CD4-positive, alpha-beta T cell (primary cell): ENCODE measurements at regions not wholly inside any gene's neighbourhood (a gene's known extent, or its start where the extent isn't known, plus 50 kb on each side); places are given as distances from the start of the nearest gene placed in this dataset.

Experiments
- ATAC-seq: fragments of 200-7000 bp; cut with Tn5 transposase; one replicate; pipeline ENCODE4 v1.10.0; 2022; ENCODE audit warnings: mild to moderate bottlenecking; ENCODE audit not compliant: poor library complexity
- CTCF ChIA-PET: fragments of 350-600 bp; sonication (Branson Sonifier 250); formaldehyde crosslinking; loops from one replicate; lab custom pipeline; 2021; ENCODE audit warnings: antibody characterized with exemption, inconsistent platforms; lab: Charles Lee
- POLR2A ChIA-PET: fragments of 350-600 bp; sonication (Branson Sonifier 250); formaldehyde crosslinking; loops from one replicate; lab custom pipeline; 2021; ENCODE audit warnings: antibody characterized with exemption, inconsistent platforms; lab: Charles Lee
- DNase-seq, 14 experiments: peaks; one replicate each; pipeline ENCODE4 v3.0.0-alpha.2; 2013 to 2020; ENCODE audit warnings: mixed read lengths in 2 of 14
- H3K27ac ChIP-seq, 2 donors: one replicate each; pipeline versions ENCODE4 v1.5.1 to v1.7.0; 2013; ENCODE audit warnings: low read length in 2 of 2, low read depth in 1 of 2, mild to moderate bottlenecking in 1 of 2
- H3K27me3 ChIP-seq, 2 experiments: 1 replicate in 1 of 2; 2 replicates in 1 of 2; pipeline versions ENCODE4 v1.6.1 to v1.7.0; 2013; ENCODE audit warnings: low read length in 2 of 2, control low read depth in 1 of 2, mild to moderate bottlenecking in 1 of 2, moderate library complexity in 1 of 2; ENCODE audit not compliant: insufficient read depth in 2 of 2, control insufficient read depth in 1 of 2
- H3K36me3 ChIP-seq: one replicate; pipeline ENCODE4 v1.6.1; 2013; ENCODE audit warnings: low read length, control low read depth; ENCODE audit not compliant: insufficient read depth
- H3K4me1 ChIP-seq: one replicate; pipeline ENCODE4 v1.6.1; 2013; ENCODE audit warnings: low read length, control low read depth; ENCODE audit not compliant: insufficient read depth
- H3K4me3 ChIP-seq: one replicate; pipeline ENCODE4 v1.5.1; 2013; ENCODE audit warnings: mild to moderate bottlenecking, low read length, moderate library complexity
- H3K9me3 ChIP-seq, 2 experiments: 1 replicate in 1 of 2; 2 replicates in 1 of 2; pipeline versions ENCODE4 v1.6.1 to v1.7.0; 2013; ENCODE audit warnings: low read length in 2 of 2, mild to moderate bottlenecking in 2 of 2, control low read depth in 1 of 2, moderate library complexity in 1 of 2; ENCODE audit not compliant: control insufficient read depth in 1 of 2, insufficient read depth in 1 of 2
- H3K27ac Mint-ChIP-seq: one replicate; pipeline ENCODE4 v1.8.0; 2020; ENCODE audit warnings: mixed read lengths
- H3K27me3 Mint-ChIP-seq: one replicate; pipeline ENCODE4 v1.8.0; 2021; ENCODE audit warnings: mixed read lengths
- H3K36me3 Mint-ChIP-seq: one replicate; pipeline ENCODE4 v1.8.0; 2021; ENCODE audit warnings: low read depth, mixed read lengths
- H3K4me1 Mint-ChIP-seq: one replicate; pipeline ENCODE4 v1.8.0; 2021; ENCODE audit warnings: low read depth, mixed read lengths
- H3K4me3 Mint-ChIP-seq: one replicate; pipeline ENCODE4 v1.8.0; 2020; ENCODE audit warnings: mild to moderate bottlenecking, mixed read lengths
- H3K9me3 Mint-ChIP-seq: one replicate; pipeline ENCODE4 v1.8.0; 2020; ENCODE audit warnings: mixed read lengths
- CTCF ChIP-seq: fragments of 200-600 bp; IDR thresholded peaks from one replicate; pipeline ENCODE4 v1.8.0; 2022; ENCODE audit warnings: antibody characterized with exemption, mild to moderate bottlenecking
- intact Hi-C, 2 experiments: fragments of 100-400 bp; cut with DNase I in 1 of 2; cut with micrococcal nuclease in 1 of 2; formaldehyde crosslinking; loops; one replicate each; pipeline versions ENCODE4 v1.15.1 to v1.9.0; 2023 to 2025; cut with DNase I, micrococcal nuclease

- no peak overlapping the region for H3K27ac ChIP-seq
- no peaks in the 10 kb centered on the region for H3K9me3 Mint-ChIP-seq
- no peaks in the 10 kb centered on the region for H3K27me3 ChIP-seq
- peaks cover 9% of the 10 kb centered on the region for H3K27me3 Mint-ChIP-seq
- no peak overlapping the region for H3K4me3 Mint-ChIP-seq
- CTCF ChIA-PET: no interaction called here
- peaks cover 0 to 3% of the 10 kb centered on the region in 2 experiments for H3K9me3 ChIP-seq
- POLR2A ChIA-PET: interaction anchor here (0.7 kb wide), 1 partner anchor 1759 kb away, joined by 3 read pairs; no protein-coding TSS in a partner anchor
- H3K36me3 Mint-ChIP-seq: no peaks in the 10 kb centered on the region
- no peaks in the 10 kb centered on the region for H3K4me1 Mint-ChIP-seq
- intact Hi-C loops: no loop called here
- no peak overlapping the region for H3K27ac Mint-ChIP-seq
- H3K4me3 ChIP-seq: no peak overlapping the region
- no peak for TF ChIP-seq CTCF
- H3K36me3 ChIP-seq: no peaks in the 10 kb centered on the region
- ATAC-seq: no peak
- DNase-seq: no peak
- no peaks in the 10 kb centered on the region for H3K4me1 ChIP-seq
Measured at GRCh38 chr11:122421702-122422101, 233.8 kb upstream of the UBASH3B start.

GRCh38 chr11:122418032-122418431, 237.5 kb upstream of the UBASH3B start:
- ATAC-seq (no peak), DNase-seq (no peak)
- Histone ChIP-seq H3K27ac (no peak overlapping the region), H3K27me3 (no peaks in the 10 kb centered on the region), H3K36me3 (no peaks in the 10 kb centered on the region), H3K9me3 (peaks cover 11 to 27% of the 10 kb centered on the region in 2 experiments), H3K4me1 (no peaks in the 10 kb centered on the region), H3K4me3 (no peak overlapping the region)
- ChIA-PET POLR2A (no interaction called here), CTCF (interaction anchor here (1.0 kb wide), 1 partner anchor 9 kb away, joined by 3 read pairs; no protein-coding TSS in a partner anchor)
- H3K4me1 Mint-ChIP-seq: no peaks in the 10 kb centered on the region
- no peak overlapping the region for H3K4me3 Mint-ChIP-seq
- no peak for TF ChIP-seq CTCF
- no peak overlapping the region for H3K27ac Mint-ChIP-seq
- intact Hi-C loops: no loop called here
- peaks cover 2% of the 10 kb centered on the region for H3K9me3 Mint-ChIP-seq
- H3K27me3 Mint-ChIP-seq: peaks cover 4% of the 10 kb centered on the region
- no peaks in the 10 kb centered on the region for H3K36me3 Mint-ChIP-seq

- ChIA-PET CTCF (interaction anchor here (0.6 kb wide), 1 partner anchor 11 kb away, joined by 3 read pairs; no protein-coding TSS in a partner anchor), POLR2A (no interaction called here)
- H3K36me3 Mint-ChIP-seq: no peaks in the 10 kb centered on the region
- H3K27ac Mint-ChIP-seq: no peak overlapping the region
- Histone ChIP-seq H3K9me3 (peaks cover 11 to 27% of the 10 kb centered on the region in 2 experiments), H3K36me3 (no peaks in the 10 kb centered on the region), H3K27ac (no peak overlapping the region), H3K4me3 (no peak overlapping the region), H3K4me1 (no peaks in the 10 kb centered on the region), H3K27me3 (no peaks in the 10 kb centered on the region)
- peaks cover 2% of the 10 kb centered on the region for H3K9me3 Mint-ChIP-seq
- H3K27me3 Mint-ChIP-seq: no peaks in the 10 kb centered on the region
- intact Hi-C loops: no loop called here
- DNase-seq (no peak), ATAC-seq (no peak)
- H3K4me1 Mint-ChIP-seq: no peaks in the 10 kb centered on the region
- no peak for TF ChIP-seq CTCF
- no peak overlapping the region for H3K4me3 Mint-ChIP-seq
Measured at GRCh38 chr11:122414406-122415018, 241.0 kb upstream of the UBASH3B start.
